ENCODE measurements at regions not wholly inside any gene's neighbourhood (a gene's known extent, or its start where the extent isn't known, plus 50 kb on each side); places are given as distances from the start of the nearest gene placed in this dataset.

GRCh38 chr2:78070693-78071092 lies 548.5 kb upstream of the LRRTM4 start:
- H3K27me3 ChIP-seq (ENCODE audit: control insufficient read depth in 3 of 3, insufficient read depth in 3 of 3, low read length in 3 of 3), result no peaks in the 10 kb centered on the region
- H3K4me3 ChIP-seq (ENCODE audit: low read depth in 1 of 3, low read length in 3 of 3), result no peak overlapping the region
- no peaks in the 10 kb centered on the region for H3K4me1 ChIP-seq (ENCODE audit: control insufficient read depth in 3 of 3, insufficient read depth in 2 of 3, low read depth in 1 of 3, low read length in 2 of 3)
- DNase-seq (no peak), FAIRE-seq (no peak)
- WGBS, 3 donors, result 67 to 86% (median 73%) methylated on average over 3 of the region's 3 CpGs
- H3K27ac ChIP-seq (ENCODE audit: low read depth in 1 of 3, low read length in 2 of 3), result no peak overlapping the region
- no peaks in the 10 kb centered on the region for H3K9me3 ChIP-seq (ENCODE audit: control insufficient read depth in 2 of 2, insufficient read depth in 1 of 2, low read depth in 1 of 2, low read length in 1 of 2)
- H3K36me3 ChIP-seq (ENCODE audit: control insufficient read depth in 3 of 3, insufficient read depth in 2 of 3, low read depth in 1 of 3, low read length in 3 of 3), result no peaks in the 10 kb centered on the region

- Histone ChIP-seq H3K27ac (ENCODE audit: low read depth in 1 of 3, low read length in 2 of 3) (no peak overlapping the region), H3K9me3 (ENCODE audit: control insufficient read depth in 2 of 2, insufficient read depth in 1 of 2, low read depth in 1 of 2, low read length in 1 of 2) (no peaks in the 10 kb centered on the region), H3K36me3 (ENCODE audit: control insufficient read depth in 3 of 3, insufficient read depth in 2 of 3, low read depth in 1 of 3, low read length in 3 of 3) (no peaks in the 10 kb centered on the region), H3K4me3 (ENCODE audit: low read depth in 1 of 3, low read length in 3 of 3) (no peak overlapping the region), H3K4me1 (ENCODE audit: control insufficient read depth in 3 of 3, insufficient read depth in 2 of 3, low read depth in 1 of 3, low read length in 2 of 3) (no peaks in the 10 kb centered on the region), H3K27me3 (ENCODE audit: control insufficient read depth in 3 of 3, insufficient read depth in 3 of 3, low read length in 3 of 3) (no peaks in the 10 kb centered on the region)
- FAIRE-seq (no peak), DNase-seq (no peak)
- WGBS, 3 donors, result 48 to 66% (median 50%) methylated on average over 4 of the region's 4 CpGs
Measured at GRCh38 chr2:78077633-78078032, 555.5 kb upstream of the LRRTM4 start.

GRCh38 chr2:78082555-78082954 lies 560.4 kb upstream of the LRRTM4 start:
- WGBS, 3 donors, result 87 to 91% (median 89%) methylated on average over 2 of the region's 2 CpGs
- no peaks in the 10 kb centered on the region for H3K4me1 ChIP-seq (ENCODE audit: control insufficient read depth in 3 of 3, insufficient read depth in 2 of 3, low read depth in 1 of 3, low read length in 2 of 3)
- no peaks in the 10 kb centered on the region for H3K27me3 ChIP-seq (ENCODE audit: control insufficient read depth in 3 of 3, insufficient read depth in 3 of 3, low read length in 3 of 3)
- no peaks in the 10 kb centered on the region for H3K36me3 ChIP-seq (ENCODE audit: control insufficient read depth in 3 of 3, insufficient read depth in 2 of 3, low read depth in 1 of 3, low read length in 3 of 3)
- H3K4me3 ChIP-seq (ENCODE audit: low read depth in 1 of 3, low read length in 3 of 3), result no peak overlapping the region
- FAIRE-seq, result no peak
- no peak for DNase-seq
- no peaks in the 10 kb centered on the region for H3K9me3 ChIP-seq (ENCODE audit: control insufficient read depth in 2 of 2, insufficient read depth in 1 of 2, low read depth in 1 of 2, low read length in 1 of 2)
- H3K27ac ChIP-seq (ENCODE audit: low read depth in 1 of 3, low read length in 2 of 3), result no peak overlapping the region

DNA sequence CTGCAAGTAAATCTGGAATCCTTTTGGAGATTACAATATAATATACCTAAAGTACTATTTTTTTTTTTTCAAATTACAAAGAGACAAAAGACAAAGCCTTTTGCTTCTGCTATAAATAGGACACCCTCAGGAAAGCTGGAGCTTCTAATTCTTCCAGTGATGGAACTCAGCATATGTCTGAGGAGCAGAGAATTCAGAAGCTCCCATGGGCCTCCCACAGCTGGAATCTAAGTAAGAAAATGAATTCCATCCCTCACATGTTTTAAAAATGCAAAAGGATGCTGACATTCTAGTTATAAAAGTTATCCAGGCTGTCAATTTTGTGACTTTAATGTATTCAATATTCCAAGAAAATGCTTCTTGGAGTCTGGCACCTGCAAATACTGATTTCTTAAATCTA lies 571.3 kb upstream of the LRRTM4 start:
- H3K27me3 ChIP-seq (ENCODE audit: control insufficient read depth in 3 of 3, insufficient read depth in 3 of 3, low read length in 3 of 3), result no peaks in the 10 kb centered on the region
- H3K9me3 ChIP-seq (ENCODE audit: control insufficient read depth in 2 of 2, insufficient read depth in 1 of 2, low read depth in 1 of 2, low read length in 1 of 2), result no peaks in the 10 kb centered on the region
- H3K36me3 ChIP-seq (ENCODE audit: control insufficient read depth in 3 of 3, insufficient read depth in 2 of 3, low read depth in 1 of 3, low read length in 3 of 3), result no peaks in the 10 kb centered on the region
- DNase-seq (no peak), FAIRE-seq (no peak)
- H3K27ac ChIP-seq (ENCODE audit: low read depth in 1 of 3, low read length in 2 of 3), result no peak overlapping the region
- H3K4me1 ChIP-seq (ENCODE audit: control insufficient read depth in 3 of 3, insufficient read depth in 2 of 3, low read depth in 1 of 3, low read length in 2 of 3), result no peaks in the 10 kb centered on the region
- no peak overlapping the region for H3K4me3 ChIP-seq (ENCODE audit: low read depth in 1 of 3, low read length in 3 of 3)

GRCh38 chr2:78109272-78109671 lies 587.1 kb upstream of the LRRTM4 start:
- DNase-seq (no peak), FAIRE-seq (no peak)
- H3K9me3 ChIP-seq (ENCODE audit: control insufficient read depth in 2 of 2, insufficient read depth in 1 of 2, low read depth in 1 of 2, low read length in 1 of 2), result peaks cover 0 to 21% of the 10 kb centered on the region in 2 donors
- no peaks in the 10 kb centered on the region for H3K4me1 ChIP-seq (ENCODE audit: control insufficient read depth in 3 of 3, insufficient read depth in 2 of 3, low read depth in 1 of 3, low read length in 2 of 3)
- 45 to 75% (median 57%) methylated on average over 3 of the region's 3 CpGs for WGBS, 3 donors
- H3K36me3 ChIP-seq (ENCODE audit: control insufficient read depth in 3 of 3, insufficient read depth in 2 of 3, low read depth in 1 of 3, low read length in 3 of 3), result no peaks in the 10 kb centered on the region
- H3K4me3 ChIP-seq (ENCODE audit: low read depth in 1 of 3, low read length in 3 of 3), result no peak overlapping the region
- no peaks in the 10 kb centered on the region for H3K27me3 ChIP-seq (ENCODE audit: control insufficient read depth in 3 of 3, insufficient read depth in 3 of 3, low read length in 3 of 3)
- H3K27ac ChIP-seq (ENCODE audit: low read depth in 1 of 3, low read length in 2 of 3), result no peak overlapping the region

- no peak overlapping the region for H3K4me3 ChIP-seq (ENCODE audit: low read depth in 1 of 3, low read length in 3 of 3)
- H3K27me3 ChIP-seq (ENCODE audit: control insufficient read depth in 3 of 3, insufficient read depth in 3 of 3, low read length in 3 of 3), result no peaks in the 10 kb centered on the region
- WGBS, 3 donors, result 59 to 82% (median 67%) methylated on average over 3 of the region's 3 CpGs
- no peak overlapping the region for H3K27ac ChIP-seq (ENCODE audit: low read depth in 1 of 3, low read length in 2 of 3)
- no peaks in the 10 kb centered on the region for H3K9me3 ChIP-seq (ENCODE audit: control insufficient read depth in 2 of 2, insufficient read depth in 1 of 2, low read depth in 1 of 2, low read length in 1 of 2)
- H3K4me1 ChIP-seq (ENCODE audit: control insufficient read depth in 3 of 3, insufficient read depth in 2 of 3, low read depth in 1 of 3, low read length in 2 of 3), result no peaks in the 10 kb centered on the region
- no peak for DNase-seq
- no peak for FAIRE-seq
- H3K36me3 ChIP-seq (ENCODE audit: control insufficient read depth in 3 of 3, insufficient read depth in 2 of 3, low read depth in 1 of 3, low read length in 3 of 3), result no peaks in the 10 kb centered on the region
Measured at GRCh38 chr2:78115291-78115690, 593.1 kb upstream of the LRRTM4 start.

GRCh38 chr2:78118037-78118436 lies 595.9 kb upstream of the LRRTM4 start:
- 80 to 85% (median 85%) methylated on average over 5 of the region's 5 CpGs for WGBS, 3 donors
- no peaks in the 10 kb centered on the region for H3K9me3 ChIP-seq (ENCODE audit: control insufficient read depth in 2 of 2, insufficient read depth in 1 of 2, low read depth in 1 of 2, low read length in 1 of 2)
- H3K4me3 ChIP-seq (ENCODE audit: low read depth in 1 of 3, low read length in 3 of 3), result no peak overlapping the region
- no peaks in the 10 kb centered on the region for H3K4me1 ChIP-seq (ENCODE audit: control insufficient read depth in 3 of 3, insufficient read depth in 2 of 3, low read depth in 1 of 3, low read length in 2 of 3)
- no peaks in the 10 kb centered on the region for H3K27me3 ChIP-seq (ENCODE audit: control insufficient read depth in 3 of 3, insufficient read depth in 3 of 3, low read length in 3 of 3)
- FAIRE-seq (no peak), DNase-seq (no peak)
- H3K27ac ChIP-seq (ENCODE audit: low read depth in 1 of 3, low read length in 2 of 3), result no peak overlapping the region
- no peaks in the 10 kb centered on the region for H3K36me3 ChIP-seq (ENCODE audit: control insufficient read depth in 3 of 3, insufficient read depth in 2 of 3, low read depth in 1 of 3, low read length in 3 of 3)

DNA sequence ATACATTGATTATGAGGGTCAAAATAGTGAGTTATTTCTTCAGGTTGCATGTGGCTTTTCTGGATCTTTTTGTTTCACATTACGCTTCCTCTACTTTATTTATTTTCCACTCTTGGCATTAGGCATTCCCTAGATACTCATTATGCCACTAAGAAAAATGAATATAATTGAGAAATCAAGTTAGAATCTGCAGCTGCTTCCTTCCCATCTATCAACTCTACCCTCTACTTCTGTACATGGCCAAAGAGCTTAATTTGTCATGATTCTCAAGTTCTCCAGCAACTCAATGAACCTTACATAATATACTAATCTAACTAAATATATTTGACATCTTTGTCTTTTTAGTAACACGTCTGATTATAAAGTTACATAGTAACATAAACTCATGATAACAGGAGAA lies 598.1 kb upstream of the LRRTM4 start:
- no peaks in the 10 kb centered on the region for H3K27me3 ChIP-seq (ENCODE audit: control insufficient read depth in 3 of 3, insufficient read depth in 3 of 3, low read length in 3 of 3)
- no peaks in the 10 kb centered on the region for H3K9me3 ChIP-seq (ENCODE audit: control insufficient read depth in 2 of 2, insufficient read depth in 1 of 2, low read depth in 1 of 2, low read length in 1 of 2)
- DNase-seq (no peak), FAIRE-seq (no peak)
- no peak overlapping the region for H3K27ac ChIP-seq (ENCODE audit: low read depth in 1 of 3, low read length in 2 of 3)
- H3K4me1 ChIP-seq (ENCODE audit: control insufficient read depth in 3 of 3, insufficient read depth in 2 of 3, low read depth in 1 of 3, low read length in 2 of 3), result no peaks in the 10 kb centered on the region
- no peaks in the 10 kb centered on the region for H3K36me3 ChIP-seq (ENCODE audit: control insufficient read depth in 3 of 3, insufficient read depth in 2 of 3, low read depth in 1 of 3, low read length in 3 of 3)
- 68 to 72% (median 68%) methylated on average over 2 of the region's 2 CpGs for WGBS, 3 donors
- H3K4me3 ChIP-seq (ENCODE audit: low read depth in 1 of 3, low read length in 3 of 3), result no peak overlapping the region

GRCh38 chr2:78125042-78125441 lies 602.9 kb upstream of the LRRTM4 start:
- H3K27me3 ChIP-seq (ENCODE audit: control insufficient read depth in 3 of 3, insufficient read depth in 3 of 3, low read length in 3 of 3), result no peaks in the 10 kb centered on the region
- no peak overlapping the region for H3K27ac ChIP-seq (ENCODE audit: low read depth in 1 of 3, low read length in 2 of 3)
- H3K9me3 ChIP-seq (ENCODE audit: control insufficient read depth in 2 of 2, insufficient read depth in 1 of 2, low read depth in 1 of 2, low read length in 1 of 2), result no peaks in the 10 kb centered on the region
- no peaks in the 10 kb centered on the region for H3K36me3 ChIP-seq (ENCODE audit: control insufficient read depth in 3 of 3, insufficient read depth in 2 of 3, low read depth in 1 of 3, low read length in 3 of 3)
- no peak overlapping the region for H3K4me3 ChIP-seq (ENCODE audit: low read depth in 1 of 3, low read length in 3 of 3)
- DNase-seq (no peak), FAIRE-seq (no peak)
- H3K4me1 ChIP-seq (ENCODE audit: control insufficient read depth in 3 of 3, insufficient read depth in 2 of 3, low read depth in 1 of 3, low read length in 2 of 3), result no peaks in the 10 kb centered on the region
- 77 to 90% (median 82%) methylated on average over 3 of the region's 3 CpGs for WGBS, 3 donors

Measured in small intestine (tissue), 7 donors.